GM23338 (cell line): ENCODE measurements at regions not wholly inside any gene's neighbourhood (a gene's known extent, or its start where the extent isn't known, plus 50 kb on each side); places are given as distances from the start of the nearest gene placed in this dataset.
A peak's percentile ranks its signal among the peaks of the same experiment; 100 is the strongest.

ENCODE experiments used
- ATAC-seq: fragments of 200-7000 bp; cut with Tn5 transposase; 3 replicates; pipeline ENCODE4 v1.9.1; 2020
- DNase-seq: peaks from one replicate; pipeline ENCODE4 v3.0.0-alpha.2; 2015; ENCODE audit warnings: low spot score
- H2AFZ ChIP-seq: fragments of 200-600 bp; sonication (generic); 2 replicates; pipeline ENCODE4 v1.8.0; 2016; ENCODE audit warnings: antibody characterized with exemption, mild to moderate bottlenecking, moderate library complexity
- H3F3A ChIP-seq: fragments of 200-600 bp; sonication (generic); replicated peaks from 2 replicates; pipeline ENCODE4 v1.8.0; 2017; ENCODE audit warnings: antibody characterized with exemption, mixed run types, low read depth
- H3K27ac ChIP-seq: fragments of 200-600 bp; sonication (generic); 2 replicates; pipeline ENCODE4 v1.6.1; 2016; ENCODE audit warnings: low read depth
- H3K27me3 ChIP-seq: fragments of 200-600 bp; sonication (generic); 2 replicates; pipeline ENCODE4 v1.8.0; 2016; ENCODE audit warnings: mild to moderate bottlenecking, mixed run types, moderate library complexity; ENCODE audit not compliant: insufficient read depth
- H3K36me3 ChIP-seq: fragments of 200-600 bp; sonication (generic); 2 replicates; pipeline ENCODE4 v1.8.0; 2016; ENCODE audit warnings: mild to moderate bottlenecking; ENCODE audit not compliant: insufficient read depth
- H3K4me1 ChIP-seq: fragments of 200-600 bp; sonication (generic); 2 replicates; pipeline ENCODE4 v1.8.0; 2016; ENCODE audit warnings: mild to moderate bottlenecking, moderate library complexity; ENCODE audit not compliant: insufficient read depth
- H3K4me2 ChIP-seq: fragments of 200-600 bp; sonication (generic); 2 replicates; pipeline ENCODE4 v1.7.1; 2017; ENCODE audit warnings: mixed run types
- H3K4me3 ChIP-seq: fragments of 200-600 bp; sonication (generic); 2 replicates; pipeline ENCODE4 v1.6.1; 2016; ENCODE audit warnings: mixed run types
- H3K79me2 ChIP-seq: fragments of 200-600 bp; sonication (generic); replicated peaks from 2 replicates; pipeline ENCODE4 v1.8.0; 2017; ENCODE audit warnings: mild to moderate bottlenecking; ENCODE audit not compliant: insufficient read depth
- H3K9me2 ChIP-seq: fragments of 200-600 bp; sonication (generic); 2 replicates; pipeline ENCODE4 v1.8.0; 2017; ENCODE audit not compliant: insufficient read depth
- H4K20me1 ChIP-seq: fragments of 200-600 bp; sonication (generic); replicated peaks from 2 replicates; pipeline ENCODE4 v1.8.0; 2017; ENCODE audit warnings: mild to moderate bottlenecking; ENCODE audit not compliant: insufficient read depth
- H3K27ac Mint-ChIP-seq: 2 replicates; pipeline ENCODE4 v1.8.0; 2020; ENCODE audit warnings: inconsistent platforms, mild to moderate bottlenecking, moderate library complexity, mixed read lengths
- H3K27me3 Mint-ChIP-seq: 3 replicates; pipeline ENCODE4 v1.8.0; 2022; ENCODE audit warnings: low read depth, mild to moderate bottlenecking, moderate library complexity, mixed read lengths, inconsistent platforms; ENCODE audit not compliant: insufficient read depth, poor library complexity
- H3K36me3 Mint-ChIP-seq: 3 replicates; pipeline ENCODE4 v1.8.0; 2021; ENCODE audit warnings: low read depth, mild to moderate bottlenecking, inconsistent platforms, moderate library complexity, mixed read lengths
- H3K4me1 Mint-ChIP-seq: 3 replicates; pipeline ENCODE4 v1.8.0; 2020; ENCODE audit warnings: mild to moderate bottlenecking, inconsistent platforms, mixed read lengths
- H3K4me3 Mint-ChIP-seq: 3 replicates; pipeline ENCODE4 v1.8.0; 2021; ENCODE audit warnings: moderate library complexity, mild to moderate bottlenecking, inconsistent platforms, mixed read lengths
- H3K9me3 Mint-ChIP-seq: 3 replicates; pipeline ENCODE4 v1.8.0; 2020; ENCODE audit warnings: moderate library complexity, mild to moderate bottlenecking, inconsistent platforms, mixed read lengths
- EZH2 ChIP-seq: fragments of 200-600 bp; sonication (generic); IDR thresholded peaks from one replicate; pipeline ENCODE4 v1.8.0; 2017; ENCODE audit warnings: antibody characterized with exemption, mild to moderate bottlenecking, low read depth; ENCODE audit not compliant: unreplicated experiment
- EZH2phosphoT487 ChIP-seq: fragments of 200-600 bp; sonication (generic); IDR thresholded peaks from one replicate; pipeline ENCODE4 v1.8.1; 2018; ENCODE audit warnings: antibody characterized with exemption; ENCODE audit not compliant: unreplicated experiment
- NANOG ChIP-seq: IDR thresholded peaks from 2 replicates; pipeline ENCODE4 v1.6.1; 2016; ENCODE audit warnings: antibody characterized with exemption, borderline replicate concordance
- STAT1 ChIP-seq: IDR thresholded peaks from one replicate; pipeline ENCODE4 v1.6.1; 2016; ENCODE audit warnings: antibody characterized with exemption; ENCODE audit not compliant: unreplicated experiment
- ZNF114 ChIP-seq: fragments of 250-450 bp; sonication (Bioruptor Pico); IDR thresholded peaks from 2 replicates; pipeline ENCODE4 v1.5.0; 2020; ENCODE audit warnings: mild to moderate bottlenecking, moderate library complexity
- ZNF331 ChIP-seq: fragments of 250-450 bp; sonication (Bioruptor Pico); IDR thresholded peaks from 2 replicates; pipeline ENCODE4 v1.5.0; 2020; ENCODE audit warnings: low read depth, mild to moderate bottlenecking, moderate library complexity
- TF ChIP-seq, protein P1 (sequence below), 2 experiments: fragments of 200-600 bp in 1 of 2; sonication (generic) in 1 of 2; conservative IDR thresholded peaks; 2 replicates each; pipeline versions ENCODE4 v1.5.1 to v1.6.1; 2016 to 2017; ENCODE audit warnings: antibody characterized with exemption in 2 of 2, low read depth in 2 of 2, mild to moderate bottlenecking in 2 of 2, moderate library complexity in 1 of 2
- TF ChIP-seq, protein P2 (sequence below): IDR thresholded peaks from one replicate; pipeline ENCODE4 v1.6.1; 2018; ENCODE audit warnings: antibody characterized with exemption; ENCODE audit not compliant: unreplicated experiment
- TF ChIP-seq, protein P3 (sequence below): IDR thresholded peaks from 2 replicates; pipeline ENCODE4 v1.6.1; 2016; ENCODE audit warnings: antibody characterized with exemption

DNA sequence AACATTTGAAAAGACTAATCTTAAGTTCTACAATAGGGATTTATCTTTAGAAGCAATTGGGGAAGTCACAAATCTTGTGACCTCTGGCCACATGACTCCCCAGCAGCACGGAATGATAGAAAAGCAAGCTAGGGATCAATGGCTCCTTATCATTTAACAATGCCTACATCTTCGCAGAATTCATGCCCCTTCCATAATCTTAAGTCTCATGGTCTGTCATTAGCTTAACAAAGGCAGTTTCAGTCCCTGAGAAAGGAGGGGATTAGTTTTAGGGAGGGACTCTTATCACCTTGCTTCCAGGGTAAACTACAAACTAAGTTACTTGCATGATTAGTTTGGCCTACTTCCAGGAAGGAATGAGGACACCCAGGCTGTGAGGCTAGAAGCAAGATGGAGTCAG is 486.0 kb downstream of the RMST start:
- Histone ChIP-seq H3K4me3 (no peak overlapping the region), H3F3A (no peaks in the 10 kb centered on the region), H3K4me2 (no peak overlapping the region), H3K9me2 (peaks cover 3% of the 10 kb centered on the region), H4K20me1 (no peaks in the 10 kb centered on the region), H3K79me2 (no peaks in the 10 kb centered on the region), H3K4me1 (no peaks in the 10 kb centered on the region; the same call in 1 of the 2 replicates), H3K27me3 (no peaks in the 10 kb centered on the region), H2AFZ (peak overlapping the region; percentile 40; the same call in 1 of the 2 replicates), H3K36me3 (no peaks in the 10 kb centered on the region), H3K27ac (no peak overlapping the region)
- H3K36me3 Mint-ChIP-seq: peaks cover 16% of the 10 kb centered on the region
- ATAC-seq (no peak), DNase-seq (no peak)
- H3K9me3 Mint-ChIP-seq: peaks cover 14% of the 10 kb centered on the region
- no peaks in the 10 kb centered on the region for H3K27me3 Mint-ChIP-seq
- no peak overlapping the region for H3K4me3 Mint-ChIP-seq
- H3K27ac Mint-ChIP-seq: no peak overlapping the region
- peaks cover 18% of the 10 kb centered on the region for H3K4me1 Mint-ChIP-seq
- no peak for TF ChIP-seq ZNF331
- no peak for TF ChIP-seq NANOG
- TF ChIP-seq, protein P1, sequence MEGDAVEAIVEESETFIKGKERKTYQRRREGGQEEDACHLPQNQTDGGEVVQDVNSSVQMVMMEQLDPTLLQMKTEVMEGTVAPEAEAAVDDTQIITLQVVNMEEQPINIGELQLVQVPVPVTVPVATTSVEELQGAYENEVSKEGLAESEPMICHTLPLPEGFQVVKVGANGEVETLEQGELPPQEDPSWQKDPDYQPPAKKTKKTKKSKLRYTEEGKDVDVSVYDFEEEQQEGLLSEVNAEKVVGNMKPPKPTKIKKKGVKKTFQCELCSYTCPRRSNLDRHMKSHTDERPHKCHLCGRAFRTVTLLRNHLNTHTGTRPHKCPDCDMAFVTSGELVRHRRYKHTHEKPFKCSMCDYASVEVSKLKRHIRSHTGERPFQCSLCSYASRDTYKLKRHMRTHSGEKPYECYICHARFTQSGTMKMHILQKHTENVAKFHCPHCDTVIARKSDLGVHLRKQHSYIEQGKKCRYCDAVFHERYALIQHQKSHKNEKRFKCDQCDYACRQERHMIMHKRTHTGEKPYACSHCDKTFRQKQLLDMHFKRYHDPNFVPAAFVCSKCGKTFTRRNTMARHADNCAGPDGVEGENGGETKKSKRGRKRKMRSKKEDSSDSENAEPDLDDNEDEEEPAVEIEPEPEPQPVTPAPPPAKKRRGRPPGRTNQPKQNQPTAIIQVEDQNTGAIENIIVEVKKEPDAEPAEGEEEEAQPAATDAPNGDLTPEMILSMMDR (conservative IDR thresholded peaks at IDR 0.05; ENCODE audit: low read depth in 2 of 2): no peak
- TF ChIP-seq EZH2: no peak
- no peak for TF ChIP-seq ZNF114 (CRISPR knock-in tag)
- TF ChIP-seq, protein P2, sequence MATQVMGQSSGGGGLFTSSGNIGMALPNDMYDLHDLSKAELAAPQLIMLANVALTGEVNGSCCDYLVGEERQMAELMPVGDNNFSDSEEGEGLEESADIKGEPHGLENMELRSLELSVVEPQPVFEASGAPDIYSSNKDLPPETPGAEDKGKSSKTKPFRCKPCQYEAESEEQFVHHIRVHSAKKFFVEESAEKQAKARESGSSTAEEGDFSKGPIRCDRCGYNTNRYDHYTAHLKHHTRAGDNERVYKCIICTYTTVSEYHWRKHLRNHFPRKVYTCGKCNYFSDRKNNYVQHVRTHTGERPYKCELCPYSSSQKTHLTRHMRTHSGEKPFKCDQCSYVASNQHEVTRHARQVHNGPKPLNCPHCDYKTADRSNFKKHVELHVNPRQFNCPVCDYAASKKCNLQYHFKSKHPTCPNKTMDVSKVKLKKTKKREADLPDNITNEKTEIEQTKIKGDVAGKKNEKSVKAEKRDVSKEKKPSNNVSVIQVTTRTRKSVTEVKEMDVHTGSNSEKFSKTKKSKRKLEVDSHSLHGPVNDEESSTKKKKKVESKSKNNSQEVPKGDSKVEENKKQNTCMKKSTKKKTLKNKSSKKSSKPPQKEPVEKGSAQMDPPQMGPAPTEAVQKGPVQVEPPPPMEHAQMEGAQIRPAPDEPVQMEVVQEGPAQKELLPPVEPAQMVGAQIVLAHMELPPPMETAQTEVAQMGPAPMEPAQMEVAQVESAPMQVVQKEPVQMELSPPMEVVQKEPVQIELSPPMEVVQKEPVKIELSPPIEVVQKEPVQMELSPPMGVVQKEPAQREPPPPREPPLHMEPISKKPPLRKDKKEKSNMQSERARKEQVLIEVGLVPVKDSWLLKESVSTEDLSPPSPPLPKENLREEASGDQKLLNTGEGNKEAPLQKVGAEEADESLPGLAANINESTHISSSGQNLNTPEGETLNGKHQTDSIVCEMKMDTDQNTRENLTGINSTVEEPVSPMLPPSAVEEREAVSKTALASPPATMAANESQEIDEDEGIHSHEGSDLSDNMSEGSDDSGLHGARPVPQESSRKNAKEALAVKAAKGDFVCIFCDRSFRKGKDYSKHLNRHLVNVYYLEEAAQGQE: no peak

DNA sequence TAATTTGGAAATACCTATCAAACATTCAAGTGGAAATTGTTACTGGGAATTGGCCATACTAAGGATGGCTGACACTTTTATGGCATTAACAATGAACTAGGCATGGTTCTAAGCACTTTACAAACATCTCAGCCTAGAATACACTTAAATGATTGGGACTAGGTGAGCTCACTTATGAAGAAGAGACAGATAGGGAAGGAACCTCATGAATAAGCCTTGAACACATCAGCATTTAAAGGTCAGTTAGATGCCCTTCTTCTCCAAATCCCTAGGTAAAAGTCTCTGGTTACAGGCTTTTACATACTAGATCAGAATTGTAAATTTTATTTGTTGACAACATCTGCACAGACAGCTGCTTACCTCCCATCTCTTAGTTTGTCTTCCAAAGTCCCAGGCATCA is 488.6 kb downstream of the RMST start:
- Histone ChIP-seq H4K20me1 (no peaks in the 10 kb centered on the region), H3K27me3 (no peaks in the 10 kb centered on the region), H3K36me3 (no peaks in the 10 kb centered on the region), H3K4me2 (no peak overlapping the region), H3K79me2 (no peaks in the 10 kb centered on the region), H3K27ac (no peak overlapping the region), H3K4me1 (no peaks in the 10 kb centered on the region; the same call in 1 of the 2 replicates), H2AFZ (no peak overlapping the region), H3K4me3 (no peak overlapping the region), H3F3A (no peaks in the 10 kb centered on the region), H3K9me2 (peaks cover 3% of the 10 kb centered on the region)
- DNase-seq: no peak
- Mint-ChIP-seq H3K36me3 (peaks cover 22% of the 10 kb centered on the region), H3K4me3 (no peak overlapping the region), H3K4me1 (peaks cover 18% of the 10 kb centered on the region), H3K27me3 (no peaks in the 10 kb centered on the region), H3K9me3 (peaks cover 25% of the 10 kb centered on the region), H3K27ac (no peak overlapping the region)
- ATAC-seq: no peak
- TF ChIP-seq, protein P3, sequence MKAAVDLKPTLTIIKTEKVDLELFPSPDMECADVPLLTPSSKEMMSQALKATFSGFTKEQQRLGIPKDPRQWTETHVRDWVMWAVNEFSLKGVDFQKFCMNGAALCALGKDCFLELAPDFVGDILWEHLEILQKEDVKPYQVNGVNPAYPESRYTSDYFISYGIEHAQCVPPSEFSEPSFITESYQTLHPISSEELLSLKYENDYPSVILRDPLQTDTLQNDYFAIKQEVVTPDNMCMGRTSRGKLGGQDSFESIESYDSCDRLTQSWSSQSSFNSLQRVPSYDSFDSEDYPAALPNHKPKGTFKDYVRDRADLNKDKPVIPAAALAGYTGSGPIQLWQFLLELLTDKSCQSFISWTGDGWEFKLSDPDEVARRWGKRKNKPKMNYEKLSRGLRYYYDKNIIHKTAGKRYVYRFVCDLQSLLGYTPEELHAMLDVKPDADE: no peak
- TF ChIP-seq ZNF114 (CRISPR knock-in tag) (no peak), STAT1 (no peak), NANOG (no peak), EZH2phosphoT487 (no peak)
- TF ChIP-seq, protein P1 (conservative IDR thresholded peaks at IDR 0.05; ENCODE audit: low read depth in 2 of 2): no peak
